ENCODE measurements at regions not wholly inside any gene's neighbourhood (a gene's known extent, or its start where the extent isn't known, plus 50 kb on each side); places are given as distances from the start of the nearest gene placed in this dataset.

GRCh38 chr10:31590023-31590800 is 271.2 kb downstream of the ZEB1 start:
- DNase-seq (no peak), ATAC-seq (no peak)
- Histone ChIP-seq H3K4me3 (no peak overlapping the region), H3K4me1 (peaks cover 0 to 6% of the 10 kb centered on the region in 2 donors), H3K27me3 (no peaks in the 10 kb centered on the region), H3K36me3 (no peaks in the 10 kb centered on the region), H3K9me3 (peaks cover 0 to 17% of the 10 kb centered on the region in 2 donors), H3K27ac (no peak overlapping the region)
- no peak for TF ChIP-seq CTCF (IDR thresholded peaks at IDR 0.05)
- intact Hi-C loops (cut with DNase I): no loop called here

- Histone ChIP-seq H3K36me3 (no peaks in the 10 kb centered on the region), H3K4me1 (peaks cover 0 to 30% of the 10 kb centered on the region in 2 donors), H3K27ac (peak overlapping the region in 1 of 2 donors; percentile 37), H3K9me3 (peaks cover 0 to 17% of the 10 kb centered on the region in 2 donors), H3K27me3 (no peaks in the 10 kb centered on the region), H3K4me3 (no peak overlapping the region)
- DNase-seq (no peak), ATAC-seq (no peak)
- intact Hi-C loops (cut with DNase I): no loop called here
- TF ChIP-seq CTCF (IDR thresholded peaks at IDR 0.05): no peak
Measured at GRCh38 chr10:31587691-31588090, 268.7 kb downstream of the ZEB1 start.

GRCh38 chr10:31586723-31587638 is 268.0 kb downstream of the ZEB1 start:
- Histone ChIP-seq H3K27ac (peak overlapping the region in 1 of 2 donors; percentile 18), H3K36me3 (no peaks in the 10 kb centered on the region), H3K4me3 (no peak overlapping the region), H3K9me3 (peaks cover 0 to 17% of the 10 kb centered on the region in 2 donors), H3K27me3 (no peaks in the 10 kb centered on the region), H3K4me1 (peaks cover 0 to 37% of the 10 kb centered on the region in 2 donors)
- intact Hi-C loops (cut with DNase I): no loop called here
- no peak for TF ChIP-seq CTCF (IDR thresholded peaks at IDR 0.05)
- DNase-seq (no peak), ATAC-seq (peak; percentile 38)

GRCh38 chr10:31584876-31585275 is 265.9 kb downstream of the ZEB1 start:
- ATAC-seq (no peak), DNase-seq (peak in 1 of 4 donors; percentile 36)
- Histone ChIP-seq H3K4me1 (peaks cover 0 to 51% of the 10 kb centered on the region in 2 donors), H3K4me3 (no peak overlapping the region), H3K9me3 (peaks cover 0 to 6% of the 10 kb centered on the region in 2 donors), H3K27me3 (no peaks in the 10 kb centered on the region), H3K36me3 (no peaks in the 10 kb centered on the region), H3K27ac (peak overlapping the region in 1 of 2 donors; percentile 49)
- TF ChIP-seq CTCF (IDR thresholded peaks at IDR 0.05): no peak
- intact Hi-C loops (cut with DNase I): no loop called here
